M059J (cell line): ENCODE measurements at regions not wholly inside any gene's neighbourhood (a gene's known extent, or its start where the extent isn't known, plus 50 kb on each side); places are given as distances from the start of the nearest gene placed in this dataset.
"Not testable (repeated sequence)": the region's sequence is repeated elsewhere in the genome, so short reads cannot be mapped to it uniquely, and the experiment has no call there.

ENCODE experiments used
- DNase-seq: peaks from one replicate; pipeline ENCODE4 v3.0.0-alpha.2; 2012; ENCODE audit warnings: low read depth

- DNase-seq: peak; percentile 46
These were observed 106.9 kb upstream of the RGPD4 start for GRCh38 chr2:107719836-107720235.

- no peak for DNase-seq
These were observed 105.5 kb upstream of the RGPD4 start for GRCh38 chr2:107721178-107721577.

- DNase-seq: peak; percentile 50
These were observed 105.1 kb upstream of the RGPD4 start for GRCh38 chr2:107721586-107721985.

GRCh38 chr2:107725824-107726223, 100.9 kb upstream of the RGPD4 start:
- DNase-seq: not testable (repeated sequence)

- no peak for DNase-seq
These were observed 99.4 kb upstream of the RGPD4 start for GRCh38 chr2:107727318-107727717.

GRCh38 chr2:107728586-107728985, 98.1 kb upstream of the RGPD4 start:
- DNase-seq: peak; percentile 84

- DNase-seq: no peak
These were observed 97.3 kb upstream of the RGPD4 start for GRCh38 chr2:107729440-107729839.

- peak; percentile 62 for DNase-seq
These were observed 95.8 kb upstream of the RGPD4 start for GRCh38 chr2:107730898-107731297.

GRCh38 chr2:107731435-107731834, 95.3 kb upstream of the RGPD4 start:
- DNase-seq: no peak

- DNase-seq: no peak
These were observed 91.5 kb upstream of the RGPD4 start for GRCh38 chr2:107735201-107735600.

GRCh38 chr2:107737756-107738155, 88.9 kb upstream of the RGPD4 start:
- no peak for DNase-seq

- no peak for DNase-seq
These were observed 88.4 kb upstream of the RGPD4 start for GRCh38 chr2:107738266-107738665.

GRCh38 chr2:107740300-107740699, 86.4 kb upstream of the RGPD4 start:
- DNase-seq: peak; percentile 42

- no peak for DNase-seq
These were observed 84.1 kb upstream of the RGPD4 start for GRCh38 chr2:107742460-107743027.

- peak; percentile 33 for DNase-seq
These were observed 83.4 kb upstream of the RGPD4 start for GRCh38 chr2:107743274-107743673.

- no peak for DNase-seq
These were observed 81.6 kb upstream of the RGPD4 start for GRCh38 chr2:107745100-107745499.

GRCh38 chr2:107746552-107747198, 80.0 kb upstream of the RGPD4 start:
- DNase-seq: not testable (repeated sequence)

GRCh38 chr2:107747199-107747963, 79.3 kb upstream of the RGPD4 start:
- not testable (repeated sequence) for DNase-seq

GRCh38 chr2:107747964-107748583, 78.6 kb upstream of the RGPD4 start:
- DNase-seq: peak; percentile 62

GRCh38 chr2:107751936-107752335, 74.8 kb upstream of the RGPD4 start:
- no peak for DNase-seq

GRCh38 chr2:107753806-107754205, 72.9 kb upstream of the RGPD4 start:
- not testable (repeated sequence) for DNase-seq

GRCh38 chr2:107757223-107757622, 69.5 kb upstream of the RGPD4 start:
- no peak for DNase-seq
